Endothelial cell of umbilical vein (primary cell): ENCODE measurements at regions not wholly inside any gene's neighbourhood (a gene's known extent, or its start where the extent isn't known, plus 50 kb on each side); places are given as distances from the start of the nearest gene placed in this dataset.

ENCODE experiments used
- BruUV-seq: library from RNA; stranded (reverse); fragments of 400-500 nt; replicated peaks from 2 replicates; lab custom pipeline; 2021; lab: Mats Ljungman, UMichigan
- CTCF ChIA-PET: fragments of 300-600, 350-600 bp; sonication (Branson Sonifier 250); formaldehyde crosslinking; loops from one replicate; lab custom pipeline; 2021; ENCODE audit warnings: antibody characterized with exemption, inconsistent platforms; lab: Charles Lee
- POLR2A ChIA-PET: fragments of 300-600, 350-600 bp; sonication (Branson Sonifier 250); formaldehyde crosslinking; loops from one replicate; lab custom pipeline; 2021; ENCODE audit warnings: antibody characterized with exemption, inconsistent platforms; lab: Charles Lee
- DNase-seq: peaks from one replicate; pipeline ENCODE4 v3.0.0-alpha.2; 2011; ENCODE audit warnings: low read depth, low spot score
- FAIRE-seq: peaks from 2 replicates; lab custom pipeline; 2011; peaks lifted over from hg19 to GRCh38; lab: Jason Lieb, UNC
- H2AFZ ChIP-seq: 2 replicates; pipeline ENCODE4 v1.6.0; 2012; ENCODE audit warnings: low read depth, low read length, control low read depth, inconsistent platforms
- H3K27ac ChIP-seq: 2 replicates; pipeline ENCODE4 v1.5.1; 2011; ENCODE audit warnings: low read depth, mild to moderate bottlenecking, control low read depth, low read length, moderate library complexity; ENCODE audit not compliant: insufficient read depth
- H3K27me3 ChIP-seq, 2 experiments: 2 replicates each; pipeline versions ENCODE4 v1.6.0 to v1.6.1; 2011; ENCODE audit warnings: low read length in 2 of 2, mixed read lengths in 1 of 2; ENCODE audit not compliant: control insufficient read depth in 2 of 2, insufficient read depth in 2 of 2
- H3K36me3 ChIP-seq, 2 experiments: 2 replicates in 1 of 2; 3 replicates in 1 of 2; pipeline ENCODE4 v1.5.1; 2011; ENCODE audit warnings: low read length in 2 of 2, mild to moderate bottlenecking in 1 of 2, moderate library complexity in 1 of 2; ENCODE audit not compliant: control insufficient read depth in 2 of 2, insufficient read depth in 2 of 2; ENCODE audit errors: extremely low read depth in 1 of 2
- H3K4me1 ChIP-seq: 3 replicates; pipeline ENCODE4 v1.5.1; 2011; ENCODE audit warnings: mild to moderate bottlenecking, low read length; ENCODE audit not compliant: control insufficient read depth, insufficient read depth; ENCODE audit errors: extremely low read depth
- H3K4me2 ChIP-seq: 2 replicates; pipeline ENCODE4 v1.6.1; 2011; ENCODE audit warnings: low read length, control low read depth, mixed read lengths; ENCODE audit not compliant: insufficient read depth
- H3K4me3 ChIP-seq, 3 experiments: fragments of 200-600 bp in 1 of 3; sonication (generic), shearing (Covaris generic) in 1 of 3; replicated peaks in 1 of 3; 2 replicates each; pipeline ENCODE4 v1.5.1; 2011 to 2016; ENCODE audit warnings: control low read depth in 3 of 3, low read length in 3 of 3, mild to moderate bottlenecking in 2 of 3, inconsistent platforms in 1 of 3, low read depth in 1 of 3, moderate library complexity in 1 of 3; ENCODE audit not compliant: insufficient read depth in 1 of 3
- H3K79me2 ChIP-seq: 2 replicates; pipeline ENCODE4 v1.6.0; 2012; ENCODE audit warnings: low read length, inconsistent platforms; ENCODE audit not compliant: control insufficient read depth, insufficient read depth
- H3K9ac ChIP-seq: replicated peaks from 2 replicates; pipeline ENCODE3; 2011; ENCODE audit warnings: low read length, control low read depth; ENCODE audit not compliant: insufficient read depth; ENCODE audit errors: extremely low read depth
- H3K9me1 ChIP-seq: replicated peaks from 3 replicates; pipeline ENCODE4 v1.6.0; 2011; ENCODE audit warnings: mild to moderate bottlenecking, low read length; ENCODE audit not compliant: control insufficient read depth, insufficient read depth; ENCODE audit errors: extremely low read depth
- H3K9me3 ChIP-seq: replicated peaks from 2 replicates; pipeline ENCODE4 v1.5.1; 2012; ENCODE audit warnings: low read length, inconsistent platforms; ENCODE audit not compliant: control insufficient read depth, insufficient read depth
- H4K20me1 ChIP-seq: replicated peaks from 2 replicates; pipeline ENCODE3; 2011; ENCODE audit warnings: mild to moderate bottlenecking, low read length; ENCODE audit not compliant: control insufficient read depth, insufficient read depth; ENCODE audit errors: extremely low read depth
- CTCF ChIP-seq, 2 donors: IDR thresholded peaks; 1 replicate in 1 of 2; 2 replicates in 1 of 2; pipeline ENCODE4 v1.5.1; 2011; ENCODE audit warnings: low read length in 2 of 2, mild to moderate bottlenecking in 2 of 2, moderate library complexity in 2 of 2, control low read depth in 1 of 2, inconsistent platforms in 1 of 2, low read depth in 1 of 2; ENCODE audit not compliant: insufficient read depth in 1 of 2; ENCODE audit errors: extremely low read depth in 1 of 2
- EZH2 ChIP-seq: IDR thresholded peaks from 2 replicates; pipeline ENCODE4 v1.6.1; 2012; ENCODE audit warnings: borderline replicate concordance, low read depth, mild to moderate bottlenecking, moderate library complexity, low read length, inconsistent platforms; ENCODE audit not compliant: severe bottlenecking
- FOS ChIP-seq: IDR thresholded peaks from 2 replicates; pipeline ENCODE4 v1.6.1; 2011; ENCODE audit warnings: mild to moderate bottlenecking, low read length, moderate library complexity, borderline replicate concordance; ENCODE audit not compliant: insufficient read depth
- GATA2 ChIP-seq: IDR thresholded peaks from 2 replicates; pipeline ENCODE4 v1.7.0; 2011; ENCODE audit warnings: low read depth, mild to moderate bottlenecking, moderate library complexity, mixed read lengths, low read length; ENCODE audit not compliant: insufficient read length, insufficient read depth
- JUN ChIP-seq: IDR thresholded peaks from 2 replicates; pipeline ENCODE4 v1.6.1; 2011; ENCODE audit warnings: borderline replicate concordance, low read depth; ENCODE audit not compliant: insufficient read length, insufficient read depth
- MAX ChIP-seq: IDR thresholded peaks from 2 replicates; pipeline ENCODE4 v1.6.1; 2011; ENCODE audit not compliant: insufficient read depth, insufficient read length
- MYC ChIP-seq: IDR thresholded peaks from one replicate; pipeline ENCODE4 v1.6.1; 2011; ENCODE audit warnings: mild to moderate bottlenecking, low read depth, low read length
- POLR2A ChIP-seq: IDR thresholded peaks from 2 replicates; pipeline ENCODE4 v1.6.1; 2012; ENCODE audit warnings: low read depth, mild to moderate bottlenecking, control low read depth, low read length
- POLR2AphosphoS5 ChIP-seq: IDR thresholded peaks from 2 replicates; pipeline ENCODE4 v1.6.1; 2012; ENCODE audit warnings: low read depth, mild to moderate bottlenecking, control low read depth, low read length, moderate library complexity; ENCODE audit not compliant: insufficient read depth
- dilution Hi-C: fragments of 300-500 bp; cut with MboI; formaldehyde crosslinking; loops from one replicate; pipeline ENCODE4 v1.15.0; 2019; ENCODE audit warnings: low sequenced_read_pairs; ENCODE audit not compliant: extremely low pct_ligation_motif_present
- intact Hi-C: fragments of 100-400 bp; cut with micrococcal nuclease; formaldehyde crosslinking; loops from one replicate; pipeline ENCODE4 v1.10.0; 2022

GRCh38 chr5:1640421-1640881 is 116.7 kb upstream of the LPCAT1 start:
- H3K4me2 ChIP-seq: no peak overlapping the region
- no peak for TF ChIP-seq POLR2AphosphoS5
- no peak for TF ChIP-seq EZH2
- TF ChIP-seq JUN: no peak
- TF ChIP-seq GATA2: no peak
- TF ChIP-seq FOS: no peak
- TF ChIP-seq CTCF (IDR thresholded peaks at IDR 0.05; ENCODE audit: extremely low read depth in 1 of 2, insufficient read depth in 1 of 2, low read depth in 1 of 2, low read length in 2 of 2): no peak
- TF ChIP-seq MYC: no peak
- no peak for TF ChIP-seq POLR2A
- TF ChIP-seq MAX: no peak
- dilution Hi-C loops (no loop called here), intact Hi-C loops (loop anchor here (2.0 to 5.0 kb wide), 2 partner anchors 46 to 718 kb away; no protein-coding TSS in a partner anchor)
- no TSS peak for BruUV-seq
- H3K27me3 ChIP-seq: peaks cover 11 to 12% of the 10 kb centered on the region in 2 experiments
- H3K9ac ChIP-seq: no peak overlapping the region
- FAIRE-seq (no peak), DNase-seq (no peak)
- POLR2A ChIA-PET: no interaction called here
- CTCF ChIA-PET: interaction anchor here (0.9 kb wide), 1 partner anchor 432 kb away, joined by 4 read pairs; no protein-coding TSS in a partner anchor
- no peak overlapping the region for H3K27ac ChIP-seq
- no peaks in the 10 kb centered on the region for H4K20me1 ChIP-seq
- H3K4me1 ChIP-seq: no peaks in the 10 kb centered on the region
- H3K36me3 ChIP-seq: no peaks in the 10 kb centered on the region
- no peak overlapping the region for H2AFZ ChIP-seq
- H3K9me1 ChIP-seq: no peaks in the 10 kb centered on the region
- no peak overlapping the region for H3K4me3 ChIP-seq
- H3K9me3 ChIP-seq: no peaks in the 10 kb centered on the region
- no peaks in the 10 kb centered on the region for H3K79me2 ChIP-seq
